CD4-positive, alpha-beta T cell treated with Interferon alpha-2 for 1 hour (primary cell): ENCODE measurements at regions not wholly inside any gene's neighbourhood (a gene's known extent, or its start where the extent isn't known, plus 50 kb on each side); places are given as distances from the start of the nearest gene placed in this dataset.
"Not testable (repeated sequence)": the region's sequence is repeated elsewhere in the genome, so short reads cannot be mapped to it uniquely, and the experiment has no call there.

Experiments used
- DNase-seq, 2 donors: peaks; one replicate each; pipeline ENCODE4 v3.0.0-alpha.2; 2020 to 2022

DNA sequence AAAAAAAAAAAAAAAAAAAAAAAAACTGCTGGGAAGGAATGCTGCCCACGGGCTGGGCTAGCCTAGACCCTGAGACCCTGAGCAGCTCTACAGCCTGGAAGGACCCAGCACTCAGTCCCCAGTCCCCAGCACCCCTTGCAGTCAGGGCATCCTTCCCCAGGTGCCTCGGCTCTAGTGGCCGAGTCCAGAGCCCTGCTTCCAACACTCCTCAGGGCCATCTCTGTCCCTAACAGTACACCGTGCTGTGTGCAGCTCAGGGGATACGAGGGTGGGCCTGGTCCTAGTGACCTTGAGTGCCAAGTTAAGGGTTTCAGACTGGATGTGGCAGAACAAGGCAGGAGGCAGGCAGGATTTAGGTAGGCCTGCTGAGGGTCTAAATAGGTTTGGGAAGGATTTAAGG lies 50.2 kb upstream of the LRP8 start:
- DNase-seq, result no peak

DNA sequence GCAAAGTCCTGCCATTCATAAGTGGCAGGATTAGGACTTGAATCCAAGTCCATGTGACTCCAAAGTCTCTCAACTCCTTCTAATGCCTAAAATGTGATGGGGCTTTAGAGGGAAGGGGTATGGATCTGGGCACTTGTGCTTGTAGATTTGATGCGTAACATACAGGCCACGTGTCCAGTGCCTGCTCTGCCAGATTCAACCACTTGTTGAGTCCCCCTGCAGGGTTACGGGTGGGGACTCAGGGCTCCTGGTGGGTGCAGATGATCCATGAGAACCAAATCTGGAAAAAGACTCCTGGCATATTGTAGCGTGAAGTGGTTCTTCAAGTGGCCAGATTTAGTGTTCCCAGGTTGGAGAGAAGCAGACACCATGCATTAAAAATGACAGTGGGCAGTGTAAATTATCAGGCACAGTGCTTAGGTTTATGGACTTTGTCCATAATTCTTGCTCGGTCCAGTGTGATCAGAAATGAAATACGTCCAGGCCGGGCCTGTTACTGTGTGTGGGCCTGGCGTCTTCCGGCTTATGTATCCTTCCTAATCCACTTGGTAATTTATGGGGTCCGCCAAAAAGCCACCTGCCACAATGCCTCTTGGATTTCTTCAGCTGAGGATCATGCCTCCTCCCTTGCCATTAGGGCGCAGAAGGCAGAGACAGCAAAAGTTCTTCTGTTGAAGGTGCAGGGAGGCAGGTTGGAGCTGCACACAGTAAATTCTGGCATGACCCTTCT lies 51.2 kb upstream of the LRP8 start:
- DNase-seq, result no peak

DNA sequence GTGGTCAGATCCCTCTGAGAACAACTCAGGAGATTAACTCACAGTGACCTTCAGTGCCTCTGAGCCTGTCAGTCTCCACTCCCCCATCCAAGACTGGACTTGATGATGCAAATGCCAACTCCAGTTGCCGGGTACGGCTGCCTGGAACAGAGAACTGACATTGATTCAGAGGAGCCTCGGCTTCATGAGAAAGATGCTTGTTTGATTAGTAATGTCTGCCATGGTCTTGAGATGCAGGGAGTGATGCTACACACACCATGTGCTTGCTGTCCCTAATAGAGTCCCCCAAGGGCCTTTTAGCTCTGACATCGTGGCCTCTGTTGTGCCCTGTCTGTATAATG lies 51.8 kb upstream of the LRP8 start:
- no peak for DNase-seq

DNA sequence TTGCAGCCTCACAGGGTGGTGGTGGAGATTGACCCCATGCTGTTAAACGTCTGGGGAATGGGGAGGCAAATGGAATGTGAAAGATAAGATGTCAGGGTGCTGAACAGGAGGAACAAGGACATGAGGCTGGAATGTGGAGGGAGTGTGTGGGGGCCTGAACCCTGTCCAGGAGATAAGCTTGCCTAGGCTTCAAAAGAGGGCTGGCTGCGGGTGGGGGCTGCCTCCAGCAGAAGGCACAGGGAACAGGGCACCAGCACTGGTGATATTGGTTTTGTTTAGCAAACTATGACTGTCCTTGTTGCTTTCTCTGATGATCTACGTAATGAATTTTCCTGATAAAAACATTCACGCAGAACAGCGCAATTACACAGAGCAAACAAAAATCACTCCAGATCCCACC lies 52.4 kb upstream of the LRP8 start:
- no peak for DNase-seq

DNA sequence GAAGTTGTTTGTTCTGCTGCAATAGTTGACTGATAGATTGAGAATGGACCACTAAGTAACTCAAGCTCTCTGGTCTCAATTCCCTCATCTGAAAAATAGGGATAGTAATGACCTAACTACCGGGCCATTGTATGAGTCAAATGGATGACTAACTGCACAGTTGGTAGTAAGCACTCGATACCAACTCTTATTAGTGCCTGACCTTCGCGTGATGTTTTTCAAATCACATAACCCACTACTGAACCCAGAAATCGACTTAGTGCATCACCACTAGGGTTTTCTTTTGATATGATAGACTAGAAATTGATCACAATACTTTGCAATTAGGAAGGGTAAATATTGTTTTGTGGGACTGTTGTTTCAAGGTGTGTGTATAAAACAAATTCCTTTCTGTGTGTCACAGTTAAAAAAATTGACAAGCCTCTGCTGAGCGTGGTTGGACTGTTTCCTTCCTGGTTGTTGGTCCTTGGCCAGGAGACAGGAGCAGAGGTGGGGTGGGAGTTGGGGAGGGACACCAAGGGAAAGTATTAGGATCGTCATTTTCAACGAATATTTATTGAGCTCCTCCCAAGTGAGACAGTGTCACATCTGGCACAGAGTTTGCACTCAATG lies 54.0 kb upstream of the LRP8 start:
- no peak for DNase-seq

DNA sequence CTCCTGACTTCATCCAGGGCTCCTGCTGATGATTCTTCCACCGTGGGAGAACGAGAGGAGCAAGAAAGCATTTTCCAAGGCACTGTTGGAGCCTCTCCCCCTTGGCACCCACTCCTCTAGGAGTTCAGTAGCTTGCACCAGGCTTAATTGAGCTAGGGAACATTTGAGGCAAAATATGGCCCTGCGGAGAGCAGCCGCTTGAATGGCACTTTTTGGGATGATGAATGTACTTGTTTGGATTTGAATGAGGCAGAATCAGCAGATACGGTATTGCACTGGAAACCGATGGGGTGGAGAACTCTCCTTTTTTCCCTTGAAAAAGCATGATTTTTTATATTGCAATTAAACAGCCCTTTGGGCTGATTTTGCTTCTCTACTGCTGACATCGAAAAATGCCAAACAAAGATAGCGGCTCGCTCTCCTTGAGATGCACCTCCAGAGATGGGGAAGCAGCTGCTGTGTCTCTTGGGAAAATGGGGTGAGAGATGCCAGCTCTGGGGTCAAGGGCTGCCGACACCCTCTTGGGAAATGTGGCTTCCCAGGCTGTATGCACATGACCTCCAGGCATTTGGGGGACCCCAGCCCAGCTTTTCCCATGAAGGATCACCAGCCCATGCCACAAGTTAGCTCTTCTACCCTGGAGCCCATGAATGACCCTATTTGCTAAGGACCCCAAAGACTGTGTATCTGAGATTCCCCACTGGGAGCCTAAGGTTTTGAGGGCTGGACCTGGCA lies 55.4 kb upstream of the LRP8 start:
- no peak for DNase-seq

DNA sequence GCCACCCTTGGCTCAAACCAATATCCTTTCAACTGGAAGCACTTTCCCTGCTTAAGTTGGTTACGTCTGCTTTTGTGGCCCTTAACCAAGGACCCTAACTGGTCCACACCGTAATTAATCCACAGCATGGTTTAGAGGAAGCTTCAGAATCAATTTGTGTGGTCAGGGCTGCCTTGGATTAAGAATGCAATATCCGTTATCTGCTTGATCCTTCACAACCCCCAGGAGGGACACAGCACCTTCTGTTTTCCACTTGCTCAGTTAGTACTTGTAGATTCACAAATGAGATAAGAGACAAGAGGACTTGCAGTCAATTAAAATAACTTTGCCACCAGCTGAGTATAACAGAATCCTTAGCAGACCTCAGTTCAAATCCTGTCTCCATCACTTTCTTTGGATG lies 56.9 kb upstream of the LRP8 start:
- DNase-seq, result no peak

DNA sequence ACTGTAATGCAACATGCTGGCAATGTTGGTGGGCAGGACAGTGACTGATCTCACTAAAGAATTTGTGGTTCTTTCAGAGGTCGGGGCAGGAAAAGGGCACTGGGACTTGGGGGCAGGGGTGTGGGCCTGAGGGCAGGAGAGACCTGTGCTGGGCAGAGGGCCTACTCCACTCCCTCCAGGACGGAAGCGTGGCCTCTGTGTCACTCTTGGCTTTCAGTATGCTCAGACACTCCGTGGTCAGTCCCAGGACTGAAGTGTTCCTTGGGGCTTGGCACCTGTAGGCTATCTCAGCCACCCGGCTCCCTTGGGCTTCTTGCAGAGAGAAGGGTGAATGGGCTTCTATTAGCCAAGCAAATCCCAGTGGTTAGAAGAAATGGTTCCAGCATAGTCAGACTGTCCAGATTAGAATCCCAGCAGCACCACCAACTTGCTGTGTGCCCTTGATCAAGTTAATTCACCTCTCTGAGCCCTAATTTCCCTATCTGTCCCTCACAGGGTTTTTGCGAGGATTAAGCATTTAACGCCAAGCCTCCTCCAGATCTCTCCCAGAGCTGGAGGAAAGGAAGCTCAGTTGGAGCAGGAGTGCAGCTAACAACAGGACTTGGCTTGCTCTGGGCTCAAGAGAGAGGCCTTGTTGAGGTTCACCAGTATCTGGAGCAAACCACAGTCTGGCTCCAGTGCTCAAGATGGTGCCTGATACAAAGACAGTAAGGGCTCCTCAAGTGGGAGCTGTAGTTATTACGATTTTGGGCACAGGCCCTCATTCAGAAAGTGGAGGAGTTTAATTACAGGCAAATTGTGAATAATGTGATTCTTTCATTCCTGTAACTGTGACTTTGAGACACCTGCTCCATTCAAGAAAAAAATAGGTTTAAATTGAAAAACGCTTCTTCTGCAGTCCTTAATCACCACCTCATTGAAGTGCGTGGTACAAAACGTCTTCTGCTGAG lies 57.7 kb upstream of the LRP8 start:
- no peak for DNase-seq

DNA sequence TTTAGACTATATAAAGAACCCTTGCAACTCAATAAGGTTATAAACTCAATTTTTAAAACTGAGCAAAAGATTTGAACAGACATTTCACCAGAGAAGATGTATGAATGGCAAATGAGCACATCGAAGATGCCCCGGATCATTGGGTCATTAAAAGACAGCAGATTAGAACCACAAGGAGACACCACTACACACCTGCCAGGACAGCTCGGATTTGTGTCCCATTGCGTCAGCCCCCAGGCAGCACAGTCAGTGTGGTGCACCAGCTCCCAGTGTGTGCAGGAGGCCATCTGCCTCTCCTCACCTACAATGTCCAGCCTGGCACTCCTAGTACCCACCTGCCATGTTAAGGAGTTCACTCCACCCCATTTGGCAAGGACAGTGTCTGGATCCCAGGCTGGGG lies 61.1 kb upstream of the LRP8 start:
- DNase-seq, result no peak

DNA sequence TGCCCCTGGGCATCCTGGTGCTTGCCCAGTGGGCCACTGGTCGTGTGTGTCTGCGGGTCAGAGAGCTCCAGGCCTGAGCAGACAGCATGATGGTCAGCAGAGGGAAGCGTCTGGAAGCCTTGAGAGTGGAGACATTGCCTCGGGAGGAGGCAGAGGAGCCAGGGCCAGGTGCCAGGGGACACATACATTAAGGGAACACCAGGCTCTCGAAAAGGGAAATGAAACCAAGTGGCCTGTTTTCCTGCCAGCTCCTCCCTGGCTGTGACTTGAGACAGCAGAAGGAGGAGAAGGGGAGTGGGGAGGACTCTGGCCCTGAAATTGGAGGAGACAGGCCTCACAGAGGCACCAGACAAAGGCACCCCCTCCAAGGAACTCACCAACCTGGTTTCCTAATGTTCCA lies 62.4 kb upstream of the LRP8 start:
- peak in 1 of 2 donors; percentile 43 for DNase-seq

DNA sequence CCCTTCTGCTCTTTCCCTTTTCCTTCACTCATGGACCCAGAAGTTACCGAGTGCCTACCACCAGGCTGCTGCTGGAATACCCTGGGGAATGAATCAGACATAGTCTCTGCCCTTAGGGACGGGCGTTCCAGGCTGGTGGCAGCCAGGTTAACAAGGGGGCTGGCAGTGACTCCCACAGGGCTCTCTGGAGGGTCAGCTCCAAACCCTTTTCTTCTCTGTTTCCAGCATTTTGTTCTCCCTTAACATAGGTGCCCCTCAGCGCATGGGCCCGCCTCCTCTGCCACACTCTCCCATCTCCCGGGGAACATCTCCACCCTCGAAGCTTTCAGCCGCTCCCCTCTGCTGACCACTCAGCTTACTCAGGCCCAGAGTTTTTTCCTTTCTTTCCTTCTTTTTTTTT lies 62.9 kb upstream of the LRP8 start:
- no peak for DNase-seq

DNA sequence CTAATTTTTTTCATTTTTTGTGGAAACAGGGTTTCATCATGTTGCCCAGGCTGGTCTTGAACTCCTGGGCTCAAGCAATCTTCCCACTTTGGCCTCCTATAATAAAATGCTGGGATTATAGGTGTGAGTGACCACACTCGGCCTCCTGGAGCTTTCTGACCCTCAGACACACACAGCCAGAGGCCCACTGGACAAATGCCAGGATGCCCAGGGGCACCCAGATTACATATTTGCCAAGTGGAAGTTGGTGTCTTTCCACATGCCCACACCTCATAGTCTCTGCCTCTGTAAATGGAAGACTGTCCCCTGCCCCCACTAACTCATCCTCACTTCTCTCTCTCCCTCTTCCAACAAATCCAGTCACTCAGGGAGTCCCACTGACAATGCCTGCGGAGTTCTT lies 63.4 kb upstream of the LRP8 start:
- DNase-seq, result no peak

DNA sequence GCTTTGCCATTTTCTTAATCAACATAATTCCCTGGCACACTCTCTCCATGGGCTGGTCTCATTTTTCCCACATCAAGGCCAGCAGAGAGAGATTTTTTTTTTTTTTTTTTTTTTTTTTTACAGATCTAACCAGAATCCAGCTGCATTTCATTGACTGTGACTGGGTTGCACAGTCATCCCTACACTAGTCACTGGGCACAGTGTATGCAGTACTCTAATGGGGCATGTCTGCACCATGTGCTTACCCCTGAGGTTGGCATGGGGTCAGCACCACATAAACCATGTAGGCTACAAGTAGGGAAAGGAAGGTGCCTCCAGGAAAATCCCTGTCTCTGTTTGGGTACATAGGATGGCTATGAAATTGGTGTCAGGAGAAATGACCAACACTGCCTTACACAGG lies 64.1 kb upstream of the LRP8 start:
- DNase-seq, result no peak

DNA sequence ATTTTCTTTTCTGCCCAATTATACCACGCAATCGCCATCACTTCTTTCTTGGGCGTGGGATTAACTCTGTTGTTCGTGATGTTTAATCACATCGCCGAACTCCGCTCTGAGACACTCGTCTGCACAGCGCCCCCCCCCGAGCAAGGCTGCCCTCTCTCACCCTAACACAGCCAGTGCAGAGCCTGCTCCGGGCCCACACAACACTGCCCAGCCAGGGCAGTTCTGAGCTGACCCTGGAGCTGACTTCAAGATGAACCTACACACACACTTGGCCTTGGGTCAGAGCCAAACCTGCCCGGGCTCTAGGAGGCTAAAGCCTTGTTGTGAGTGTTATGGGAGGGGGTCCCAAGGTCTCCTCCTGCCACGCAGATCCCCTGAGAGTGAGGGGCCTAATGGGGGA lies 64.6 kb upstream of the LRP8 start:
- no peak for DNase-seq

DNA sequence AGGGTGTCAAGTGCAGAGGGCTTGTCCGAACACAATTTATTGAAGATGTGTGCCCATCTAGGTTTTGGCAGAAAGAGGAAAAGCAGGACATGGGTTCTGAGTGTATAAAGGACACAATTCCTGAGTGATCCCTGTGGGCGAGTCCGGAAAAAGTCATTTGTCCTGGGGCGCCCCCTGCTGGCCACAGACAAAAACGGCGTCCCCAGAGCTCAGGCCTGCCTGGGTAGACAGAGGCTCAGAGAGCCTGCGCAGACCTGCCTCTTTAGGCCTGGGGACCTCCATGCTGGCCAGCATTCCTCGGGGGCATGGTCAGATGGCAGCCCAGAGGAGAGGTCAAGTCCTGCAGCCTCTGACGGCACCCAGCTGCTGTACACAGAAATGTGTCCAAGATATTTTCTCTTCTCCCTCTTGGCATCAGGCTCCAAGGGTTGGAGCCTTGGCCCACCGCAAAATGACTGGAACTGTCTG lies 65.5 kb upstream of the LRP8 start:
- DNase-seq, result peak; percentile 54 to 74

DNA sequence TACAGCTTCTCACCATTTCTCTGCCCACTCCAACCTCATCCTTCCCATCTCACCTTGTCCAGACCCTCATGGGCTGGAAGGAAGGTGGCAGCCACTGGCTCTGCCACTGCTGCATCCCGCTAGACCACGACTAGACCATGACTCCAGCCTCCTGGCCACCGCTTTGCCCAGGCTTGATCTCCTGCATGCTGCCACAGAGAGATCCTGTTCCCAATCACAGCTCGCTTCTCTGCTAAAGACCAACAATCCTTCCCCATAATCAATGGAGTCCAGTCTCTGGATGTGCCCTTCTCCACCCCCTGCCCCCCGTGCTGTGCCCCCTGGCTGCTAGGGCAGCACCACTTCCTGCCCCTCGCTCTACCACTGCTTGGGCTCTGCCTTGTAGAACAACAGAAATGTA lies 64.9 kb upstream of the DMRTB1 start:
- no peak for DNase-seq

DNA sequence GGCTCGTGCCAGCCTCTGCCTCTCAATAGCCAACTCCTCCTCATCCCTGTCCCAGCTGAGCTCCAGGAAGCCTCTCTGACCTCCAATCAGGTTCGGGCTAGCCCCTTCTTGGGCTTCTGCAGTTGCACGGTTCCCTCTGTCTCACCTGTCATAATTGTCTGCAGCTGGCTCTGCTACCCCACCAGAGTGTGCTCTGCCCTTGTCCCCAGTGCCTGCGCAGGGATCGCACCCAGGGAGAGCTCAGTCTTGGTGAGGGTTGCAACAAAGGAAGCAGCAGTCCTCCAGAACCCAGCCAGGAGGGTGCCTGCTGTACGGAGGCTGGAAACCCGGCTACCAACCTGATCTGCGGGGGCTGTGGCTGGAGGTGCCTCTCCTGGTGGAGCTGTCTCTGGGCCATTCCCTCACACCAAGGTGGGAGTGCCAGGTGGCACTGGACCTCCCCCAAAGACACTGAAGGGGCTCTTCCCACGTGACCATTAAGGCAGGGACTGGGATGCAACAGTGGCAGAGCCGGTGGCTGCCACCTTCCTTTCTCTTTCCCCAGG lies 63.5 kb upstream of the DMRTB1 start:
- no peak for DNase-seq

DNA sequence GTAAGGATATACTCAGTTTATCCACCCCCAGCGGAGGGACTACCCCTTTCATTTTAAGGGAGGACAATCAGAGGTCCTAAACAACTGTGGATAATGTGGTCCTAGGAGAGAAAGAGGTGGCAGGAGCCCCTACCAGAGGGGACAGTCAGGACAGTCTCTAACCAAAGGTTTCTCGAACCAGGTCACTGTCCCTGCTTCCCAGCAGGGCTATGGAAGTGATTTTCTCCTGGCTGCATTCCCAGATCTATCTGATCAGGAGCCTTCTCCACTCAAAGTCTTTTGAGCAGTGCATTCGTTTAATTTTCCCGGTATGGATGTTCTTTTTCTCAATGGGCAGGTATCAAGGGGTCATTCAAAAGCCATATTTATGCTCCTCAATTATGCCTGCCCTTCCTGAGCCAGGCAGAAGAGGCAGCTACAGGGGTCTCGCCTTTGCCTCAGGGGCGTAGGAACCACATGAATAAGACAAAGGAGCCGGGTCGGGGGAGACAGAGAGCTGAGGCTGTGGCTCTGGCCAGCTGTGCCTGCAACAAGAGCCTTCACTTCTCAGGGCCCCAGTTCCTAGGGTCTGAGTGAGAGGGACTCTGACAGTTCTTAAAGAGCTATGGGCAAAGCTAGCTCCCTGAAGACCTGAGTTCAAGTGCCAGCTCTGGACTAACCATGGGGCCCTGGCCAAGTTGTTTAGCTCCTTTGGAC lies 62.5 kb upstream of the DMRTB1 start:
- DNase-seq, result no peak

DNA sequence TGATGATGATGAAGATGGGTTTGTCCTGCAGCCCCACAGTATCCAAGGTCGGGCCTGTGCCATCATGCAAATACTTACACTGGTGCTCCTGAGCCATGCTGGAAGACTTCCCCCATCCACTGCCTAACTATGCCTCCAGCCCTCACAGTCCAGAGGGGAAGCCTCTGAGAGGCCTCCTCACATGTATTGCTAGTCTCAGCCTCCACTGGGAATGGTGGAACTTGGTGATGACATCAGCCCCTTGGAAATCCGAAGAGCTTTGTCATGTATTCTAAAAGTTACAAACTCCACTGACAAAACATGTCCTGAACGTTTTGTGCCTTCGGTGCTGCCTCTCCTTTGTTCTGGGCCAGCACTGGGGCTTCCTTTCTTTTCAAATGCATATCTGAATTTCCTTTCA lies 61.1 kb upstream of the DMRTB1 start:
- no peak for DNase-seq

DNA sequence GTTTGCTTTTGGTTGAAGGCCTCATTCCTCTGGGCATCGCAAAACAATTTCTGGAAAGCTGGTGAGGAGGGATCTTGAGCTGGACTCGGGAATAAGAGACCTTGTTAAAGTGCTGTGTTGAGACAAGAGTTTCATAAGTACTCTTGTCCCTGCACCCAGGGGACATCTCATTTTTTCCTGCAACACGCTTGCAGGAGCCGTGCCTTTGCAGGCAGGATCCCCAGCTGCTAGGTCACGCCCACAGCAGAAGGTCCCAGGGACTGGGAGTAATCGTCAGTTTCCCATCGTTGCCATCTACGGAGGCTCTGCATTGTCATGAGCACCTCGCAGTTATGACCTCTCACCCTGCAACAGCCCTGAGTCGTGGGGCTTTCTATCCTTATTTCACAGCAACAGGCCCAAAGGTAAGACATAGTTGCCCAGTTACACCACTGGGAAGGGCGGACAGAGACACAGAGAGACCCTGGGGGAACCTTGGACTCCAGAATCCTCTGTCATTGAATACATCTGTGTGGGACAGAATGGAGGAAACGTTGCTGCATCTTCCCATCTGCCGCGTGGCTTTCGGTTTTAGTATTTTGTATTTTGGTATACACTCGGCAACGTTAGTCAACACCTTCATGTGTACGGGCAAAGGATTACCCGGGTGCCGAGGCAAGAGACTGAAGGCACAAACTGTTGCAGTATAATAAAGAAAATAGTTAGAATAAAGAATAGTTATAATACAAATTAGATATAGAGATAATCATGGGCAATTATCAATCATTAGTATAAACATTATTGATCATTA lies 60.4 kb upstream of the DMRTB1 start:
- no peak for DNase-seq

DNA sequence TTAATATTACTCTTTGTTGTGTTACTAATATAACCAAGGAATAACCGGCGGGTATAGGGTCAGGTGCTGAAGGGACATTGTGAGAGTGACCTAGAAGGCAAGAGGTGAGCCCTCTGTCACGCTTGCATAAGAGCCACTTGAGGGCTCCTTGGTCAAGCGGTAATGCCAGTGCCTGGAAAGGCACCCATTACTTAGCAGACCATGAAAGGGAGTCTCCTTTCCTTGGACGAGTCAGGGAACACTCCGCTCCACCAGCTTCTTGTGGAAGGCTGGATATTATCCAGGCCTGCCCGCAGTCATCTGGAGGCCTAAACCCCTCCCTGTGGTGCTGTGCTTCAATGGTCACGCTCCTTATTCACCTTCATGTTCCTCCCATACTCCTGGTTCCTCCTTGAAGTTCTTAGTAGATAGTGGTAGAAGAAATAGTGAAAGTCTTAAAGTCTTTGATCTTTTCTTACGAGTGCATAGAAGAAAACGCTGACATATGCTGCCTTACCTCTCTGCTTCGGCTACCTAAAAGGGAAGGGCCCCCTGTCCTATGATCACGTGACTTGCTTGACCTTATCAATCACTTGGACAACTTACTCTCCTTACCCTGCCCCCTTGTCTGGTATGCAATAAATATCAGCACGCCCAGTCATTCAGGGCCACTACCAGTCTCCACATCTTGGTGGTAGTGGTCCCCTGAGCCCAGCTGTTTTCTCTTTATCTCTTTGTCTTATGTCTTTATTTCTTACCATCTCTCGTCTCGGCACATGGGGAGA lies 59.6 kb upstream of the DMRTB1 start:
- DNase-seq, result not testable (repeated sequence)
